ENCODE measurements at regions not wholly inside any gene's neighbourhood (a gene's known extent, or its start where the extent isn't known, plus 50 kb on each side); places are given as distances from the start of the nearest gene placed in this dataset.

DNA sequence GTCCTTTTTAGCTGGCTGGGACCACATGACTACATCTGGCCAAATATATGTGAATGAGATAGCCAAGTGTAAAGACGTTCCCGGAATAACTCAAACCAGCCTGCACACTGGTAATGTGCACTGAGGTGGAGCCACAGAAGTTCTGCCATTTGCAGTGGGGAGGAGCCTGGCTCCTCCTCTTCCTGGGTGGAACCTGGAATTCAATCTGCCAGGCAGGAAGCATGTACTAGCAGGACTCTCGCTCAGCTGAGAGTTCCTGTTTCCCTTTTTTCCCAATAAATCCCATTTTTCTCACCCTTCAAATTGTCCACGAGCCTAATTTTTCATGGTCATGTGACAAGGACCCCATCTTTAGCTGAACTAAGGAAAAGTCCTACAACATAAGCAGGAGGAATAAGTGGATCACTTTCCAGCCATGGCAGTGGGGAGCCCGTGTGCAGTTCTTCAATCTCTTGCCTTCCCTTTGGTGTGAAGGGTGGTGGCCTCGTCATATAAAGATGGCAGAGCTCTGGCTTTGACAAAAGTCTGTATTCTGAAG lies 183.2 kb downstream of the UXS1 start:
- H3K4me1 ChIP-seq (ENCODE audit: insufficient read depth, low read length, poor library complexity, severe bottlenecking) = no peaks in the 10 kb centered on the region
- DNase-seq (ENCODE audit: low spot score) = no peak
- TF ChIP-seq, protein P1, sequence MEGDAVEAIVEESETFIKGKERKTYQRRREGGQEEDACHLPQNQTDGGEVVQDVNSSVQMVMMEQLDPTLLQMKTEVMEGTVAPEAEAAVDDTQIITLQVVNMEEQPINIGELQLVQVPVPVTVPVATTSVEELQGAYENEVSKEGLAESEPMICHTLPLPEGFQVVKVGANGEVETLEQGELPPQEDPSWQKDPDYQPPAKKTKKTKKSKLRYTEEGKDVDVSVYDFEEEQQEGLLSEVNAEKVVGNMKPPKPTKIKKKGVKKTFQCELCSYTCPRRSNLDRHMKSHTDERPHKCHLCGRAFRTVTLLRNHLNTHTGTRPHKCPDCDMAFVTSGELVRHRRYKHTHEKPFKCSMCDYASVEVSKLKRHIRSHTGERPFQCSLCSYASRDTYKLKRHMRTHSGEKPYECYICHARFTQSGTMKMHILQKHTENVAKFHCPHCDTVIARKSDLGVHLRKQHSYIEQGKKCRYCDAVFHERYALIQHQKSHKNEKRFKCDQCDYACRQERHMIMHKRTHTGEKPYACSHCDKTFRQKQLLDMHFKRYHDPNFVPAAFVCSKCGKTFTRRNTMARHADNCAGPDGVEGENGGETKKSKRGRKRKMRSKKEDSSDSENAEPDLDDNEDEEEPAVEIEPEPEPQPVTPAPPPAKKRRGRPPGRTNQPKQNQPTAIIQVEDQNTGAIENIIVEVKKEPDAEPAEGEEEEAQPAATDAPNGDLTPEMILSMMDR (conservative IDR thresholded peaks at IDR 0.05; ENCODE audit: low read length) = no peak
- no peak for TF ChIP-seq EZH2phosphoT487 (IDR thresholded peaks at IDR 0.05; ENCODE audit: borderline replicate concordance, low read depth, low read length)
- H3K79me2 ChIP-seq (ENCODE audit: insufficient read depth, low read depth, low read length) = no peaks in the 10 kb centered on the region
- H3K4me2 ChIP-seq (ENCODE audit: low read length) = no peak overlapping the region
- H3K36me3 ChIP-seq (ENCODE audit: insufficient read depth, low read length) = no peaks in the 10 kb centered on the region
- no peaks in the 10 kb centered on the region for H4K20me1 ChIP-seq (ENCODE audit: insufficient read depth, low read length)
- intact Hi-C loops (cut with micrococcal nuclease; ENCODE audit: unreplicated experiment) = no loop called here
- H2AFZ ChIP-seq (ENCODE audit: low read length) = no peak overlapping the region
- ChIA-PET CTCF (ENCODE audit: unreplicated experiment) (no interaction called here), POLR2A (interaction anchor here (0.6 kb wide), 1 partner anchor 428 kb away, joined by 3 read pairs; no protein-coding TSS in a partner anchor)
- no peaks in the 10 kb centered on the region for H3K9me2 ChIP-seq (ENCODE audit: insufficient read depth, low read length)
- H3K4me3 ChIP-seq (ENCODE audit: low read depth, low read length, poor library complexity, severe bottlenecking) = no peak overlapping the region
- no TSS peak for BruUV-seq (replicated peaks)
- no peak overlapping the region for H3K27ac ChIP-seq (ENCODE audit: low read depth, low read length, poor library complexity, severe bottlenecking)
- H3K9me3 ChIP-seq (ENCODE audit: low read length) = 0 out of 2 replicates have a peak, but pooled peaks cover 4% of the 10 kb centered on the region

GRCh38 chr2:106009096-106009495 lies 185.0 kb downstream of the UXS1 start:
- DNase-seq (ENCODE audit: low spot score) = no peak
- POLR2A ChIA-PET = no interaction called here

GRCh38 chr2:106004851-106005250 lies 189.2 kb downstream of the UXS1 start:
- ChIA-PET POLR2A (interaction anchor here (0.6 kb wide), 2 partner anchors 48 to 81 kb away, joined by 3 to 4 read pairs; no protein-coding TSS in a partner anchor), CTCF (ENCODE audit: unreplicated experiment) (no interaction called here)
- 0 out of 2 replicates have a peak, but pooled peaks cover 10% of the 10 kb centered on the region for H3K9me3 ChIP-seq (ENCODE audit: low read length)
- H3K4me2 ChIP-seq (ENCODE audit: low read length) = no peak overlapping the region
- H3K4me3 ChIP-seq (ENCODE audit: low read depth, low read length, poor library complexity, severe bottlenecking) = no peak overlapping the region
- no peaks in the 10 kb centered on the region for H3K9me2 ChIP-seq (ENCODE audit: insufficient read depth, low read length)
- no peaks in the 10 kb centered on the region for H3K79me2 ChIP-seq (ENCODE audit: insufficient read depth, low read depth, low read length)
- no peak for DNase-seq (ENCODE audit: low spot score)
- BruUV-seq (replicated peaks) = no TSS peak
- H3K4me1 ChIP-seq (ENCODE audit: insufficient read depth, low read length, poor library complexity, severe bottlenecking) = no peaks in the 10 kb centered on the region
- intact Hi-C loops (cut with micrococcal nuclease; ENCODE audit: unreplicated experiment) = no loop called here
- H2AFZ ChIP-seq (ENCODE audit: low read length) = no peak overlapping the region
- no peaks in the 10 kb centered on the region for H3K36me3 ChIP-seq (ENCODE audit: insufficient read depth, low read length)
- TF ChIP-seq EZH2phosphoT487 (IDR thresholded peaks at IDR 0.05; ENCODE audit: borderline replicate concordance, low read depth, low read length) = no peak
- TF ChIP-seq, protein P1 (conservative IDR thresholded peaks at IDR 0.05; ENCODE audit: low read length) = no peak
- H3K27ac ChIP-seq (ENCODE audit: low read depth, low read length, poor library complexity, severe bottlenecking) = no peak overlapping the region
- H4K20me1 ChIP-seq (ENCODE audit: insufficient read depth, low read length) = no peaks in the 10 kb centered on the region

More at GRCh38 chr2:106009096-106009495, 185.0 kb downstream of the UXS1 start:
- CTCF ChIA-PET (ENCODE audit: unreplicated experiment) = no interaction called here
- 0 out of 2 replicates have a peak, but pooled peaks cover 10% of the 10 kb centered on the region for H3K9me3 ChIP-seq (ENCODE audit: low read length)
- H3K4me3 ChIP-seq (ENCODE audit: low read depth, low read length, poor library complexity, severe bottlenecking) = no peak overlapping the region
- no peaks in the 10 kb centered on the region for H4K20me1 ChIP-seq (ENCODE audit: insufficient read depth, low read length)
- H3K9me2 ChIP-seq (ENCODE audit: insufficient read depth, low read length) = no peaks in the 10 kb centered on the region
- no peaks in the 10 kb centered on the region for H3K4me1 ChIP-seq (ENCODE audit: insufficient read depth, low read length, poor library complexity, severe bottlenecking)
- no peak for TF ChIP-seq EZH2phosphoT487 (IDR thresholded peaks at IDR 0.05; ENCODE audit: borderline replicate concordance, low read depth, low read length)
- TF ChIP-seq, protein P1 (conservative IDR thresholded peaks at IDR 0.05; ENCODE audit: low read length) = no peak
- no peak overlapping the region for H3K4me2 ChIP-seq (ENCODE audit: low read length)
- H3K79me2 ChIP-seq (ENCODE audit: insufficient read depth, low read depth, low read length) = no peaks in the 10 kb centered on the region
- BruUV-seq (replicated peaks) = no TSS peak
- no peak overlapping the region for H3K27ac ChIP-seq (ENCODE audit: low read depth, low read length, poor library complexity, severe bottlenecking)
- no peak overlapping the region for H2AFZ ChIP-seq (ENCODE audit: low read length)
- no peaks in the 10 kb centered on the region for H3K36me3 ChIP-seq (ENCODE audit: insufficient read depth, low read length)
- intact Hi-C loops (cut with micrococcal nuclease; ENCODE audit: unreplicated experiment) = no loop called here
